GM12873 (cell line): ENCODE measurements at regions not wholly inside any gene's neighbourhood (a gene's known extent, or its start where the extent isn't known, plus 50 kb on each side); places are given as distances from the start of the nearest gene placed in this dataset.

Experiments
- CTCF ChIP-seq: IDR thresholded peaks from 2 replicates; pipeline ENCODE4 v1.5.1; 2012; ENCODE audit warnings: low read depth, mild to moderate bottlenecking, moderate library complexity, low read length, control low read depth; ENCODE audit not compliant: insufficient read depth; ENCODE audit errors: missing control alignments

- TF ChIP-seq CTCF = no peak
These were observed 78.9 kb downstream of the UNCX start for GRCh38 chr7:1311406-1312135.

- no peak for TF ChIP-seq CTCF
These were observed 79.7 kb downstream of the UNCX start for GRCh38 chr7:1312136-1313070.

GRCh38 chr7:1313613-1314012 is 80.9 kb downstream of the UNCX start:
- no peak for TF ChIP-seq CTCF

- no peak for TF ChIP-seq CTCF
These were observed 81.6 kb downstream of the UNCX start for GRCh38 chr7:1314021-1314907.

- TF ChIP-seq CTCF = no peak
These were observed 82.3 kb downstream of the UNCX start for GRCh38 chr7:1314908-1315450.

GRCh38 chr7:1316086-1316485 is 83.4 kb downstream of the UNCX start:
- no peak for TF ChIP-seq CTCF

- TF ChIP-seq CTCF = no peak
These were observed 85.0 kb downstream of the UNCX start for GRCh38 chr7:1317646-1318045.
